Caki2 (cell line): ENCODE measurements at regions not wholly inside any gene's neighbourhood (a gene's known extent, or its start where the extent isn't known, plus 50 kb on each side); places are given as distances from the start of the nearest gene placed in this dataset.

Experiments
- DNase-seq: peaks from one replicate; pipeline ENCODE4 v3.0.0-alpha.2; 2015; ENCODE audit warnings: low read depth
- in situ Hi-C: cut with HindIII; loops from 2 replicates; pipeline ENCODE4 v1.10.0; 2016; ENCODE audit warnings: low sequenced_read_pairs, low pct_unique_long_range_greater_than_20kb, mixed read lengths

DNA sequence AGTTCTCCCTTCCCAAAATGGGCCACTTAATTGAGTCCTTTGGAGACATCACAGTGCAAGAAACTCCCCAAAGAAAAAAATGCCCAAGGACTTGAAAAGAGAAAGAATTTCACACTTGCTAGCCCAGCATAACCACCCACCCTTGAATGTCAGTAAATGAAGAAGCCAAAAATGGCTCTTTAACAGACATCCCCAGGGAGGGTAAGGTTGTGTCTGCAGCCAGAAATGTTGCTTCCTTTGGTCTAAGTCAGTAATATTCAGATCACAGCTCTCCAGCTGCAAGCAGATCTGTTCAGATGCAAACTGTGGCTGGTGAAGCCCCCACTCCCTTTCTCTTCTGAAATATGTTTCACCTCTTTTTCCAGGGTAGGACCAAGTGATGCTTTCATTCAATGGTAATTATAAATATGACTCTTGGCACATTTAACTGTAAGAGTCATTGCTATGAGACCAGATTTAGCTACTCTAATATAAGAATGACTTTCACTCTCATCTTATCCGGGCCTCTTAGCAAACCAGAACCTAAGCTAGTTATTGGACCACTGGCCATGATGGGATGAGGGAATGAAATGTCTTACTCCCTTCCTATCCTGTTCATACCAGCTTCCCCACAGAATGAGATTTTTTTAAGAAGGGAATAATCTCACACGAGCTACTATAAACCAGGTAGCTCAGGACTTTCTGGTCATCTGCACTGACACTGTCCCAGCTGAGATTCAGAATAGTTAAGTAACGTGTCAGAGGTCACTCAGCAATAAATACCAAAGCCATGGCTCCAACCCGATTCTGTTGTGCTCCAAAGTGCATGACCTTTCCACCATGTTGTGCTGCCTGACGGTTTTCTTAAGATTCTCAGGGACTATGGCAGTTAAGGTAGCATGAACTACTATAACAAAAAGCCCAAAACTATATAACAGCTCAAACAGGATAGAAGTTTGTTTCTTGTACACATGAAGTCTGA, 234.1 kb downstream of the FOXO1 start:
- no peak for DNase-seq
- in situ Hi-C loops: no loop called here

DNA sequence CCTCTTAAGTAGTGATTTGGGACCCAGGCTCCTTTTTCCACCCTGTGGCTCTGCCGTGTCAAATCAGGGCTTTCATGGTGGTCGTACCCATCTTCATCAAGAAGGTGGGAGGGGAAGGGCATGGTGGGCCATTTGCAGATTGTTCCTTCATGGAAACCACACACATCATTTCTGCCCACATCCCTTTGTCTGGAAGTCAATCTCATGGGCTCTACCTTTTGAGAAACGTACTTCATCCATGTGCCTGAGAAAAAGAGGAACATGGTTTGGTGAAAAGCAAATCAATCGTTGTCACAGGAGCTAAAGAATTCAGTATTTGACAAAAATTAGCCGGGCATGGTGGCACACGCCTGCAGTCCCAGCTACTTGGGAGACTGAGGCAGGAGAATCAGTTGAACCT, 233.4 kb downstream of the FOXO1 start:
- DNase-seq: no peak
- in situ Hi-C loops: no loop called here

DNA sequence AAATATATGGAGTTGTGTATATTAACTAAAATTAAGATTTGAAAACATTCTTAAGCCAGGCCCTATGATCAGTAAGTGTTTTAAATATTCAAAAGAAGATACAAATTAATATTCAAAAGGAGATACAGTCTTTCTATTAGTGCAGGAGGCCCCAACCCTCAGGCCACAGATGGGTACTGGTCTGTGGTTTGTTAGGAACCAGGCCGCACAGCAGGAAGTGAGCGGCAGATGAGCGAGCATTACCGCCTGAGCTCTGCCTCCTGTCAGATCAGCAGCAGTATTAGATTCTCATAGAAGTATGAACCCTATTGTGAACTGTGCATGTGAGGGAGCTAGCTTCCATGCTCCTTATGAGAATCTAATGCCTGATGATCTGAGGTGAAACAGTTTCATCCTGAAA, 232.9 kb downstream of the FOXO1 start:
- DNase-seq: no peak
- in situ Hi-C loops: no loop called here

DNA sequence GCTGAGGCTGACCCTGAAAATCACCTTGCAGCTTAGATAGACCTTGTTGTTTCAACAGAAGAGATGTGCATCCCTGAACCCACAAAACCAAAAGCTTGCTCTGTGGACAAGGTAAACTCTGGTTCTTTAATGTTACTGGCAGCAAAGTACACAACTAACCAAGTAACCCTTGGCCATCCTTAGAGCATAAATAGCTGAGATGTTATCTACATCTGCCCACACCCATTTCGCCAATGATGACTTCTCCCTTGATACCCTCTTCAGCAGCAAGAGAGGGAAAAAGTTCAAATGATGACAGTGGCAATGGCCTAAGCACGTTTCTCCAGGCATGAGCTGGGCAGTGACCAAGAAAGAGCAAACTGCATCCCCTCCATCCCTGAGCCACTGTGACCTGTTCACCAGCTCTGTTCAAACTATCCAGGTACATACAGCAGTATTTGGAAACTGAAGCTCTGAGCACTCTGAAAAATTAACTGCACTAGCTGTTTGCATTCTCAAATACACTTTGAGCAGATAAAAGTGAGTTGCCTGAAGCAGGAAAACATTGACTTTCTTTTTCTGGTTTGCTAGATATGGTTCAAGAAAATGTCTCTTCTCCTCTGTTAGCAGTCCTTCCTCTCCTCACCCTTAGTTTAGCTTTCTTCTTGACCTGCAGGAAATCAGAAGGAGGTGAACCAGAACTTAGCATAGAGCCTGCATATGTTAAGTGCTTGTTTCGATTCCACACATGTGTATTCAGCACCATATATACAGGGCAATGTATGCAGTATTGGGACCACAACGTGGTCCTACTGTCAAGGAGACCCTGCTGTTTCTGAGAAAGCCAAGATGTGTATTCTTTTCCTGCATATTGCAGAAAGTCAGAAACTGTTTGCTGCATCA, 231.7 kb downstream of the FOXO1 start:
- no peak for DNase-seq
- in situ Hi-C loops: no loop called here

DNA sequence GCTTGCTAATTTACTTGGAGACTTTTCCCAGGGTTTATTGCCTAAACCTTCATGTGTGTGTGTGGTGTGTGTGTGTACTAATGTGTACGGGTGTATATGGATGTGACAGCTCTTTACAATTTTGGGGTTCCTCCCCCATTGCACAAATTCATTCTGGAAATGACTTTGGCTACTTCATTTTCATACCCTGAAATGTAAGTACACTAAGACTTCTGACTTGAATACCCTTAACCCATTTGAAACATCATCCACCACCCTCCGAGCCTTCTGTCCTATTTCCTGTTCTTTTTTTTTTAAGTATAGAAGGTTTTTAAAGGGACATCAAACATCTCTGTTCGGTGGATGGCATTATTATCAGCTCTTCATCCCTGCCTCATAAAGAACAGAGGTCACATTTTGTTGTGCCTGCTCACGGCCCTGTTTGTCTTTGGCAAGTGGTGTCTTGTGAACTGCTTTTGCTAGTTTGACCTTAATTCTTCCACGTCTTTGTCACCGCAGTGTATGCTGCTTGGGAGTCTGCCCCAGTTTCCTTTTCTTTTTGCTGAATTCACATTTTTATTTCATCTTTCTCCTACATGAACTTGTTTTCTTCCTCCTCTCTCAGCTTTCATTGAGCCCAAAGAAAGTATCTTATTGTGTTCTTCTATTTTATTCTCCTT, 228.3 kb downstream of the FOXO1 start:
- in situ Hi-C loops: no loop called here

DNA sequence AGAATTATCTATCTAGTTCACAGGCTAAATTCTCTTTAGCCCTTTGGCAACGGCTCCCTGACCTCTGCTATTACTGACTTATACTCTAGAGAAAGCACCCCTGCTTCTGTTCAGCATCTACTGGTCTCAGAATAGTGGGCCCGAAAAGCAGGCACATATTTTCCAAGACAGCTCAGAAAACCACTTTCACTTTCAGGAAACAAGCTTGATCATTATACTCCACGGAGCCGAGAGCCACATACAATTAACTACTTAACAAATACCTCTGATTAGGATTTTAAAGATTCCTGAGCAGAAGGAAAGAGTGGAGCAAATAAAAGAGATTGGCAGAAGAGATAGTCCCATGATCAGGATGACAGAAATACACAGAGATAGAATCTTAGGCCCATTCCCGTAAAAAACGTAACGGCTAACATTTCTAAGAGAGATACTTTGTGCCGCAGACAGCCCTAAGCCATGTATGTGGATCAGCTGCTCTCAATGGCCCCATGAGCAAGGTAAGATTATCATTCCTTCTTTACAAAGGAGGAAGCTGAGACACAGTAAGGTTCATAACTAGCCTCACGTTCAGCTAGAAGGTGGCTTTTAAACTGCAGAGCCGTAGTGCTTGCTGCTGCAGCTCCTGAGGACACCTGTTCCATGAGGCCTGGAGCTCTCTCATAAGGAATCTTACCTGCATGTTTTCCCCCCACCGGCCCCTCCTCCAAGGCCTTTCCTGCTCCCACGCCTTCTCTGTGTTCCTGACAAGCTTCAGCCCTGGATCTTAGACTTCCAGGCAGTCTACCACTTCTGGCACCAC, 227.2 kb downstream of the FOXO1 start:
- no peak for DNase-seq
- in situ Hi-C loops: no loop called here

More for the DNA sequence above, 228.3 kb downstream of the FOXO1 start:
- no peak for DNase-seq

DNA sequence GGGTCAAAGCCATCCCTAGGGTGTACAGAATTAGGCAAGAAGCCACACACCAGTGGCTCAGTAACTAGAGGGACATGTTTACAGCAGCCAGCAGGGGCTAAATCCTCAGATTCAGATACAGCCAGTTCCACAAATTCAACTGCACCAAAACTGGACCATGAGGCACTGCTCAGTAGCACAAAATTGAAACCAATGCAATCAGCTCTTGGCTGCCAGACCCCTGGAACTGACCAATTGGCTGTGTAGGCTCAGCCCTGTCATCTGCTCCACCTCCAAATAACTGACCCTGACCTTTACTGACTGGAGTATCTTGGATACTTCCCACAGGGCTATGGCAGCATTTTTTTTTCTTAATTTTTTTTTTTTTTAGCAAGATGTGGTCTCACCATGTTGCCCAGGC, 226.5 kb downstream of the FOXO1 start:
- no peak for DNase-seq
- in situ Hi-C loops: no loop called here

DNA sequence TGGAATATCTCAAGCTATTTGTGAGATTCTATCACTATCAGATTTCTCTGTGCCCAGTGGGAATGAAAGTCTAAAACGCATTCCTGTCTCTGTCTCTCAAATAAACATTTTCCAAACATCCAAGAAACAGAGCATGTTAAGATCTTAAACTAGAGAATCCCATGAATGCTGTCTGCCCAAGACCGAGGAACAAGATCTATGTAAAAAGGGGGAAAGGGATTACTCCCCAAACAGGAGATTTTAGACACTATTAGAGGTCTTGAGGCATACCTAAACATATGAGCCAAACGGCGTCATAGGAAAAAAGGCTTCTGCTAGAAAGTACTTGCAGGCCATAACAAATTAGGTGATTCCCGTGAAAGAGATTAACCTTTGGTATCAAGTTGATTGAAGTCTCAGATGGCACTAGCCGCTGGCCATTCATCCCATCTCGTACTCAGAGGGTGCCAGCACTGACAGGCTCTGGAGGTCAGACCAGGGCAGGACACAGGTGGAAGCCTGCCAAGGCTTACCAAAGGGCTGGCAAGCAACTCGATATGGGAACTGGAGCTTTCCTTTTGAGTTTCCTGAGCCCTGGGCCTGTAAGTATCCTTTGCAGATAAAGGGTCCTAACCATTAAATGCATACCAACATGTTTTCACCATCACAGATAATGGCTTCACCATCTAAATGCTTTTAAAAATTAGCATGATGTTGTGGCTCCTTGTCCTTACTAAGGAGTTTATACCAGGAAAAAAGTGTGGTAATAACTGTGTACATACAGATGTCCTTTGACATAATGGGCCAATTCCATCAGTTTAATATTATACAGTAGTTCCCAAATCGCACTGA, 225.2 kb downstream of the FOXO1 start:
- peak; percentile 21 for DNase-seq
- in situ Hi-C loops: no loop called here

DNA sequence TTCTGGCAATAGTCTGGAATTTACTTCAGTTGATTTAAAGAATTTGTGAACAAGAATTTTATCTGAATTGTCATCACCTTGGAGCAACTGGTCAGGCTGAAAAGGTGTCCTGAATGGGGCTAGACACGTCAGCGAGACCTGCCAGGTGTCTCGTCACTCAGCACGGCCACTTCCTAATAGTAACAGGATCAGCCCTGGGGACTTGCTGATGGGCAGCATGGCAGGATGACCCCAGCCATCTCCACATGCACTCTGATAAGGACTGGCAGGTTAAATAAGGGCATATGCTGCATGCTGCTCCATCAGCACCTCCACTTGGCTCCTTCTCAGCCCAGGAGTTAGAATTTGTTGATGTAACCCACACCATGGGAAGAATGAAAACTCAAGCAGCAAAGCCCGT, 224.2 kb downstream of the FOXO1 start:
- in situ Hi-C loops: no loop called here
- no peak for DNase-seq

DNA sequence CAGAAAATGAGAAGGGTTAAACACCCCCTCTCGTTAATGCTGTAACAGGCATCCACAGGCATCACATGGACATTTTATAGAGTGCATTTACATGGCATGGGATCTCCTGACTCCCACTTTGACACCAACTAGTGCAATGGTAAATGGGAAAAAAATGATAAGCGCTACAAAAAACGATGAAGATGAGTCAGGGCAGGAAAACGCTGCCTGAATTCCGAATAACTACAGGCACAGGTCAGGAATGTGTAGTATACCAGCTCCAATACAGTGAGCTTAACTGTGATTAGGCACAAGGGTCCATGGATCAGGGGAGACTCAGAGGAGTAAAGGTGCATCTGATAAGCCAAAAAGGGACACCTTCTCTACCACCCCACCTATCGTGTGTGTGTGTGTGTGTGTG, 223.6 kb downstream of the FOXO1 start:
- DNase-seq: no peak

DNA sequence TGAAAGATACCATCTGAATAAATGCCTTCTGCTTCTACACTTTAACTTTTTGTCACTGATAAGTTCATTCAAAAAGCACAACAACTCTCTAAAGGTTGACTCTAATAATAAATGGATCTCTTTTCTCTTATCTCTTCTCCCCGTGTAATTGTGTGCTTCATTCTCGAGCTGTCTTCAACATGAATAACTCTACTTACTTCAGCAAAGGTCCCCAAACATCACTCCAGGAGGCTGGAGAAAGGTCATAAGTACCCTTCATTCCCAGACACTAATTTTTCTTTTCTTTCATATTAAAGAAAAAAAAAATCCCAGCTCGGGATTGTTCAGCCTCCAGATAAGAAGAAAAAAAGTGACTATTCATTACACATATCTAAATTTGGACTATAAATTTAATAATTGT, 222.2 kb downstream of the FOXO1 start:
- DNase-seq: no peak

More for the DNA sequence above, 223.6 kb downstream of the FOXO1 start:
- in situ Hi-C loops: no loop called here

DNA sequence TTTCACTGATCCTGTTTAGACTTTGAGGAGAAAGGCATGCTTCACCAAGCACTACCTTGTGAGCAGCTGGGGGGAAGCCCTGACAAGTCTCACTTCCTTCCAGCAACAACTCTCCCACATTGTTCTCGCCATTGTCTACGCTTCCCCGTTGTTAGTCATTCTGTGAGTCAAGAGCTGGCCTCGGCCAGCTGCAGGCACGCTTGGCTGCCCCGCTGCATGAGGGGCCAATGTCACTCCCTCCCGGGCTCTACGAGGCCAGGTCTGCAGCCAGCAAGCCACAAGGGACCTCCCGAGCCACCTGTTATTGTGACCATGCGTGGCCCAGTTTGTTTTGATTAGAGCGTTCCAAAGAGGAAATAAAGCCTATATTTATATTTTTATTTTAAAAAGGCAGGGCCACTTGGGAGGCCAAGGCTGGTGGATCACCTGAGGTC, 220.9 kb downstream of the FOXO1 start:
- in situ Hi-C loops: no loop called here
- peak; percentile 95 for DNase-seq

More for the DNA sequence above, 222.2 kb downstream of the FOXO1 start:
- in situ Hi-C loops: no loop called here

DNA sequence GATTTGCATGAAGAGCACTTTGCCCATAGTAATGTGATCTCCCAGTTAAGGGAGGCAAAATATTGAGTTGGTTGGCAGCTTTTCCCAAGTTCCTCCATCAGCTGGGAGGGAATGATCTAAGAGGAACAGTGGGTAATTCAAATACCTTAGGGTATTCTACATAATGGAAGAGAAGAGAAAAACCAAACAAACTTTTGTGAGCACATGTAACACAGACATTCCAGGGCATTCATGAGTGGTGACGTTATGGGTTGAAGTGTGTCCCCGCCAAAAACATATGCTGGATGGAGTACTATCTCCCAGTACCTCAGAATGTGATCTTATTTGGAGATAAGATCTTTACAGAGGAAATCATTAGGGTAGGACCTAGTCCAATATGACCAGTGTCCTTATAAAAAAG, 220.1 kb downstream of the FOXO1 start:
- in situ Hi-C loops: no loop called here

DNA sequence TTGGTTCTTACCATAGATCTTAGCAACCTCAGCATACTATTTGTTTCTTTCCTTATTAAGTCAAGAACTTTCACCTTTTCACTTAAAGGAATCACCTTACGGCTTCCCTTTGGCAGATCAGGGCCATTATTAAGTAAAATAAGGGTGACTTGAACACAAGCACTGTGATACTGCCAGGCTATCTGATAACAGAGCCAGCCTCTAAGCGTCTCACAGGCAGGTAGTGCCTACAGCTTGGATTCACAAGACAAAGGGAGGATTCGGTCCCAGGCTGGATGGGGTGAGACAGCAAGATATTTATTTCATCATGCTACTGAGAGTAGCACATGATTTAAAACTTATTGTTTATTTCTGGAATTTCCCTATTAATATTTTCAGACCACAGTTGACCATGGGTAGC, 218.6 kb downstream of the FOXO1 start:
- DNase-seq: no peak
- in situ Hi-C loops: no loop called here

More for the DNA sequence above, 220.1 kb downstream of the FOXO1 start:
- no peak for DNase-seq

DNA sequence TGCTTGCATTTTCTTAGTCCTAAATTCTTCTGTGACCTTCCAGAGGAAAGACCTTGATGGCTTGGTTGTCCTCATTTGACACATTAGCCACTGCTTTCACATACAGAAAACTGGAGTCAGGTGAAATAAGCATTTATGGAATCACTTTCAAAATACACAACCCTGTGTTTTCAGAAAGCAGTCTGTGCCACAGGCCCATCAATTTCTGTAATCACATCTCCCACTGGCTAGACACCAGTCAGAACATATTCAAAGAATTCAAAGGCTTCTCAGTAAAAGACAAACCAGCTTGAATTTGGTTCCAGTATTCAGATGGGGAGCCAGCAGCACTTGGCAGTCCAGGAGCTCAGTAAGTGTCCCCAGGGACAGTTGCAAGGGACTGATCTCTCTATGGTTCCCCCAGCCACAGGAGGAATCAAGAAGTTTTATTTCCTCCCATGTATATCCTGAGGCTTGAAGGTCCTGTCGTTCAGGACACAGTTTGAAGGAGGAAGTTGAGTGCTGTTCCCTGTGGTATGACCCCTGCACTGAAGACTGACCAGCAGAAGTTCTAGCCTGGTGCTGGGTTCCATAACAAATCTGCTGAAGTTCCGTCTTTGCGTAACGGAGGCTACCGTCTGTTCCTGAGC, 214.3 kb downstream of the FOXO1 start:
- no peak for DNase-seq

DNA sequence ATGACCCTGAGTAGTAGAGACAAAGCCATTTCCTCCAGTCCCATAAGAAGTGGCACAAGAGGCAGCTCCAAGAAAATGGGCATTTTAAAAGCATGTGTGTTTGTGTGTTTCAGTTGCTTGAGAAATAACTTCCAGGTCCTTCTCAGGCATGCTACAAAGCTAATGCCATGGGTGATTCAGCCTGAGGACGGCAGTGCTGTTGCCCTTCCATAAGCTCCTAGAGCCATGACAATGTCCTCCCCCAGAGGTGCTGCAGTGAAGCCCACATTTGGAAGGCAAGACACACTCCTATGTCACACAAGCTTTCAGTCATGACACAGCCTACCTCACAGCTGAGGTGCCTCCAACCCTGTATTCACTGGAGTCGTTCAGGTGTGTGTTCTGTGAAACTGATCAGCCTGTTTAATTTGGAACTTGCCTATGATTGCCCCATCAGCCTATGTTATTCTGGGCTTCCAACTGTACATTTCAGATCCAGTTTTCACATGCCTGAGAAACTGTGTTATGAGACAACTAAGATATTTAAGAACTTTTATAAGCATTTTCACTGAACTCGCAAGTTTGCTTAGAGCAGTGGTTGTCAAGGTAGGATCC, 213.6 kb downstream of the FOXO1 start:
- DNase-seq: no peak
- in situ Hi-C loops: no loop called here

More for the DNA sequence above, 214.3 kb downstream of the FOXO1 start:
- in situ Hi-C loops: no loop called here
